Fibroblast of lung (primary cell): ENCODE measurements at regions not wholly inside any gene's neighbourhood (a gene's known extent, or its start where the extent isn't known, plus 50 kb on each side); places are given as distances from the start of the nearest gene placed in this dataset.

Experiments
- CTCF ChIP-seq, 2 donors: IDR thresholded peaks in 1 of 2; conservative IDR thresholded peaks in 1 of 2; 1 replicate in 1 of 2; 2 replicates in 1 of 2; pipeline ENCODE4 v1.5.1; 2011 to 2012; ENCODE audit warnings: low read length in 2 of 2, control low read depth in 1 of 2, inconsistent platforms in 1 of 2, low read depth in 1 of 2, mild to moderate bottlenecking in 1 of 2
- EZH2 ChIP-seq: IDR thresholded peaks from 2 replicates; pipeline ENCODE4 v1.5.1; 2012; ENCODE audit warnings: low read length, control low read depth, mild to moderate bottlenecking; ENCODE audit errors: missing control alignments

GRCh38 chr3:17882981-17883380, 140.6 kb upstream of the TBC1D5 start:
- TF ChIP-seq CTCF (conservative IDR thresholded peaks at IDR 0.05 in 1 of 2, IDR thresholded peaks at IDR 0.05 in 1 of 2; ENCODE audit: low read depth in 1 of 2, low read length in 2 of 2) = no peak
- TF ChIP-seq EZH2 = no peak
